Ishikawa (cell line): ENCODE measurements at regions not wholly inside any gene's neighbourhood (a gene's known extent, or its start where the extent isn't known, plus 50 kb on each side); places are given as distances from the start of the nearest gene placed in this dataset.

Source experiments
- CEBPB ChIP-seq: IDR thresholded peaks from 2 replicates; pipeline ENCODE4 v1.6.1; 2012
- CREB1 ChIP-seq: IDR thresholded peaks from 2 replicates; pipeline ENCODE4 v1.6.1; 2012; ENCODE audit warnings: low read depth
- EGR1 ChIP-seq: IDR thresholded peaks from 2 replicates; pipeline ENCODE4 v1.6.1; 2012
- EP300 ChIP-seq: IDR thresholded peaks from 2 replicates; pipeline ENCODE4 v1.6.1; 2012; ENCODE audit warnings: borderline replicate concordance
- FOXM1 ChIP-seq: IDR thresholded peaks from 2 replicates; pipeline ENCODE4 v1.6.1; 2012; ENCODE audit warnings: low read depth, borderline replicate concordance
- NFIC ChIP-seq: IDR thresholded peaks from 2 replicates; pipeline ENCODE4 v1.6.1; 2012
- RAD21 ChIP-seq: IDR thresholded peaks from 2 replicates; pipeline ENCODE4 v1.6.1; 2012; ENCODE audit warnings: low read depth
- TAF1 ChIP-seq: IDR thresholded peaks from 2 replicates; pipeline ENCODE4 v1.6.1; 2012; ENCODE audit warnings: low read depth, mild to moderate bottlenecking
- TCF12 ChIP-seq: IDR thresholded peaks from 2 replicates; pipeline ENCODE4 v1.6.1; 2012; ENCODE audit warnings: low read depth
- TEAD4 ChIP-seq: IDR thresholded peaks from 2 replicates; pipeline ENCODE4 v1.6.1; 2012
- YY1 ChIP-seq: IDR thresholded peaks from 2 replicates; pipeline ENCODE4 v1.6.1; 2012; ENCODE audit warnings: low read depth
- ZBTB7A ChIP-seq: IDR thresholded peaks from 2 replicates; pipeline ENCODE4 v1.6.1; 2012; ENCODE audit warnings: low read depth
- TF ChIP-seq, protein P1 (sequence below): IDR thresholded peaks from 2 replicates; pipeline ENCODE4 v1.6.1; 2012
- TF ChIP-seq, protein P2 (sequence below): IDR thresholded peaks from 2 replicates; pipeline ENCODE4 v1.6.1; 2012; ENCODE audit warnings: low read depth, mild to moderate bottlenecking
- TF ChIP-seq, protein P3 (sequence below): IDR thresholded peaks from 2 replicates; pipeline ENCODE4 v1.6.1; 2012

DNA sequence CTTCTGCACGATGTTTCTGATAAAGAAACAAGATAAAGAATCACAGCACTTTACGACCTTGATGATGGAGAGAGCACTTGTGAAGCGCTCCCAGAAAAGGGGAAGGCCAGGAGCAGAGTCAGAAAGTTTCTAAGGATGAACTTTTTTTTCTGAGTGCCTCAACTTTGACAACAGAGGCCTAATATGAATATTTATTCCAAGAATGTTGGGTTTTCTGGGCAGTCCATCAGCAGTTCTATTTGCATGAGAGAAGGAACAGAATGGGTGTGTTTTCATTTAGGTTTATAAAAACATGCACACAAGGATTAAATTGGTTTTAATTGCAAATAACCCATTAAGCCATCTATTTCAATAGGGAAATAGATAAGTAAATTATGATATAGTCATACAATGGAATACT is 204.9 kb downstream of the SIM1 start:
- no peak for TF ChIP-seq FOXM1

GRCh38 chr6:100258752-100259151 is 206.0 kb downstream of the SIM1 start:
- TF ChIP-seq RAD21 (no peak), TAF1 (no peak), CEBPB (no peak), YY1 (no peak), NFIC (no peak)
- TF ChIP-seq, protein P1, sequence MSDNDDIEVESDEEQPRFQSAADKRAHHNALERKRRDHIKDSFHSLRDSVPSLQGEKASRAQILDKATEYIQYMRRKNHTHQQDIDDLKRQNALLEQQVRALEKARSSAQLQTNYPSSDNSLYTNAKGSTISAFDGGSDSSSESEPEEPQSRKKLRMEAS, result no peak

- TF ChIP-seq, protein P2, sequence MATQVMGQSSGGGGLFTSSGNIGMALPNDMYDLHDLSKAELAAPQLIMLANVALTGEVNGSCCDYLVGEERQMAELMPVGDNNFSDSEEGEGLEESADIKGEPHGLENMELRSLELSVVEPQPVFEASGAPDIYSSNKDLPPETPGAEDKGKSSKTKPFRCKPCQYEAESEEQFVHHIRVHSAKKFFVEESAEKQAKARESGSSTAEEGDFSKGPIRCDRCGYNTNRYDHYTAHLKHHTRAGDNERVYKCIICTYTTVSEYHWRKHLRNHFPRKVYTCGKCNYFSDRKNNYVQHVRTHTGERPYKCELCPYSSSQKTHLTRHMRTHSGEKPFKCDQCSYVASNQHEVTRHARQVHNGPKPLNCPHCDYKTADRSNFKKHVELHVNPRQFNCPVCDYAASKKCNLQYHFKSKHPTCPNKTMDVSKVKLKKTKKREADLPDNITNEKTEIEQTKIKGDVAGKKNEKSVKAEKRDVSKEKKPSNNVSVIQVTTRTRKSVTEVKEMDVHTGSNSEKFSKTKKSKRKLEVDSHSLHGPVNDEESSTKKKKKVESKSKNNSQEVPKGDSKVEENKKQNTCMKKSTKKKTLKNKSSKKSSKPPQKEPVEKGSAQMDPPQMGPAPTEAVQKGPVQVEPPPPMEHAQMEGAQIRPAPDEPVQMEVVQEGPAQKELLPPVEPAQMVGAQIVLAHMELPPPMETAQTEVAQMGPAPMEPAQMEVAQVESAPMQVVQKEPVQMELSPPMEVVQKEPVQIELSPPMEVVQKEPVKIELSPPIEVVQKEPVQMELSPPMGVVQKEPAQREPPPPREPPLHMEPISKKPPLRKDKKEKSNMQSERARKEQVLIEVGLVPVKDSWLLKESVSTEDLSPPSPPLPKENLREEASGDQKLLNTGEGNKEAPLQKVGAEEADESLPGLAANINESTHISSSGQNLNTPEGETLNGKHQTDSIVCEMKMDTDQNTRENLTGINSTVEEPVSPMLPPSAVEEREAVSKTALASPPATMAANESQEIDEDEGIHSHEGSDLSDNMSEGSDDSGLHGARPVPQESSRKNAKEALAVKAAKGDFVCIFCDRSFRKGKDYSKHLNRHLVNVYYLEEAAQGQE, result no peak
- no peak for TF ChIP-seq CEBPB
- peak; percentile 26; the same call in 1 of the 2 replicates for TF ChIP-seq RAD21
Measured at GRCh38 chr6:100257793-100258395, 206.8 kb downstream of the SIM1 start.

- TF ChIP-seq, protein P3, sequence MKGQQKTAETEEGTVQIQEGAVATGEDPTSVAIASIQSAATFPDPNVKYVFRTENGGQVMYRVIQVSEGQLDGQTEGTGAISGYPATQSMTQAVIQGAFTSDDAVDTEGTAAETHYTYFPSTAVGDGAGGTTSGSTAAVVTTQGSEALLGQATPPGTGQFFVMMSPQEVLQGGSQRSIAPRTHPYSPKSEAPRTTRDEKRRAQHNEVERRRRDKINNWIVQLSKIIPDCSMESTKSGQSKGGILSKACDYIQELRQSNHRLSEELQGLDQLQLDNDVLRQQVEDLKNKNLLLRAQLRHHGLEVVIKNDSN, result no peak
- no peak for TF ChIP-seq YY1
- TF ChIP-seq ZBTB7A, result no peak
- no peak for TF ChIP-seq CREB1
Measured at GRCh38 chr6:100255701-100256100, 209.0 kb downstream of the SIM1 start.

- TF ChIP-seq, protein P1, result no peak
- TF ChIP-seq, protein P2, result no peak
- no peak for TF ChIP-seq EGR1
- TF ChIP-seq TEAD4, result no peak
- TF ChIP-seq, protein P3, result no peak
Measured at GRCh38 chr6:100247123-100247522, 217.6 kb downstream of the SIM1 start.

- TF ChIP-seq NFIC (no peak), CEBPB (peak; percentile 57; the same call in 1 of the 2 replicates)
Measured at GRCh38 chr6:100246206-100246605, 218.5 kb downstream of the SIM1 start.

DNA sequence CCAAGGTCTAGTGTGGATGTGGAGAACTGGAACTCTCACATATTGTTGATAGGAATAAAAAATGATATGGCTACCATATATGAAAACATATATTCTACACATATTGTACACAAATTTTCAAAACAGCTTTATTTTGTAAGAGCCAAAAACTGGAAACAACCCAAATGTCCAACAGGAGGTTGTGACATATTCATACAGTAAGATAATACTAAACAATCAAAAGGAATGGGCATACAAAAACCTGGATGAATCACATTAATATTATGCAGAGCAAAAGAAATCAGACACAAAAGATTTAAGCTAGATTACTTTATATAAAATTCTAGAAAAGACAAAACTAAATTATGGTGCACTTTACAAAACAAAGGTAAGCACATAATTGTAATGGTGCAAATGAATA is 223.9 kb downstream of the SIM1 start:
- TF ChIP-seq CREB1 (no peak), NFIC (no peak), RAD21 (no peak), EP300 (no peak), EGR1 (no peak), TCF12 (no peak), ZBTB7A (no peak), TAF1 (no peak), CEBPB (no peak), TEAD4 (no peak), YY1 (no peak), FOXM1 (no peak)
- TF ChIP-seq, protein P1, result no peak
- TF ChIP-seq, protein P3, result no peak
- TF ChIP-seq, protein P2, result no peak
